Muscle of arm (tissue), 1 donor: ENCODE measurements at regions not wholly inside any gene's neighbourhood (a gene's known extent, or its start where the extent isn't known, plus 50 kb on each side); places are given as distances from the start of the nearest gene placed in this dataset.
"Not testable (repeated sequence)": the region's sequence is repeated elsewhere in the genome, so short reads cannot be mapped to it uniquely, and the experiment has no call there.

Source experiments
- DNase-seq: peaks from one replicate; pipeline ENCODE4 v3.0.0-alpha.2; 2013

GRCh38 chr14:53857625-53858344 is 98.8 kb downstream of the BMP4 start:
- no peak for DNase-seq

- DNase-seq, result no peak
Observed at GRCh38 chr14:53855574-53855973, 101.1 kb downstream of the BMP4 start.

- DNase-seq, result no peak
Observed at GRCh38 chr14:53855127-53855526, 101.5 kb downstream of the BMP4 start.

GRCh38 chr14:53851394-53852090 is 105.1 kb downstream of the BMP4 start:
- no peak for DNase-seq

- no peak for DNase-seq
Observed at GRCh38 chr14:53850714-53851296, 105.8 kb downstream of the BMP4 start.

DNA sequence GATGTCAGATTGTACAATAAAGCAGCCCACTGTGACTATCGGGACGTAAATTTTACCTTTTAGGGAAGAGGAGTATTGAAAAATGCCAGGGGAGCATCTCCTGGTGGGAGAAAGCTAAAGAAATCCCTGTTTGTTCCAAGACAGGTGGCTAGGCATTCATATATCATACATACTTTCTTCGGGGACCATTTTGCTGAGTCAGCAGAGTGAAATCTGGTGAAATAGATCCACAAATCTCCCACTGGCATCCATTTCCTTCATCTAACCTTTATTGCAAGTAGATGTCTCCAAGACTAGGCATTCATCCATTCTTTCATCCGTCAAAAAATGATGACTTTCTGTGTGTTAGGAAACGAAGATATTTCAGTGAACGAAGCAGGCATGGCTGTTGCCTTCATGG is 107.1 kb downstream of the BMP4 start:
- DNase-seq, result no peak

GRCh38 chr14:53848854-53849253 is 107.8 kb downstream of the BMP4 start:
- no peak for DNase-seq

- DNase-seq, result no peak
Observed at GRCh38 chr14:53847881-53848280, 108.7 kb downstream of the BMP4 start.

- no peak for DNase-seq
Observed at GRCh38 chr14:53847057-53847456, 109.6 kb downstream of the BMP4 start.

DNA sequence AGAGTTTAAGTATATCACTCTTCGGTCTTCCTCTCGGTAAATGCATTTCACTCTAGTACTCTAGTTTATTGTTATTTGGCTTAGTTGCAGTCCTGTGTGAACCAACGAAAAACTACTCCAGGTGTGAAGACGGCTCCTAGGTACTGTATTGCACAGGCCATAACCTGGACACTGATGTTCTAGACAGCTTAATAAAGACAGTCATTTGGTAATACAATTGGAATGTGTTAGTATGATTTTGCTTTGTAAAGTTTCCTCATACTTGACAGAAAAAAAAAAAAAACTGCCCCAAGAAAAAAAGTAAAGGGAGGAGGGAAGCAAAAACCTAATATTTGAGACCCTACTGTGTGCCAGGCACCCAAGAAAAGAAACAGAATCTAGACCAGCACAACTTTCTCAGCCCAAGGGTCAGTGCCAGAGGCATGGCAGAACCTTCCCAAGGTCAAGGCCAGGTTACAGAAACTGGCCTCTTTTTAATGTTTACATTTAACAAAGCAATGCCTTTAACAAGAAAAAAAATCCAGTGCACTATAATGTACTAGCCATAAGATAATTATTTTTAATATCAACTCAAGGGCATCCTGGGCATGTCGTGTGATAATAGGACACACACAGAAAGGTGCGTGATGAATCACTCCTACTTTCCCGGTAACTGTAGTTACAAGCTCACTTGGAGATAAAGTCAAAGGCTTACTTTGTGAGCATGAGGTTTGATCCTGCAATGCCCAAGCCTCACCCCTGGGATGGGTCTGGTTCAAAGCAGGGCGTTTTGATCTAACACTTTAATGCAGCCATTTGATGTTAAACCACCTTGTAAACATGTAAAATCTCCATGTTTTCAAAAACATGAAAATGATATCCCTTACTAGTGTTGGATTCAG is 110.6 kb downstream of the BMP4 start:
- no peak for DNase-seq

DNA sequence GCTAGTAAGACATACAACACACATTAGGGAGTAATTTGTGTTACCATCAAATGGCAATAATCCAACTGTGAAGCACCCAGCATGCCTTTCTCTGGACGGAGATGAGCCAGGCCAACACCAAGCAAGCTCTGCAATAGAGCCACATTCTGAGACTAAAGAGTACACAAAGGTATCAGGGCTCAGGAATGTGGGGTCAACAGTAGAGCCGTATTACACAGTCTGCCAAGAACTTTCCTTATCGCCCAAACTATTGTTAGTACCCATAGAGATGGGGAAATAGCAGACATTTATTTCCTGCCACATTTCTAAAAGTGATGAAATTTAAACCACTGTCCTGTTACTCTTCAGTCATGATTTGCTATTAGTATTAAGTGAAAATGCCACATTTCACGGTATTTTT is 113.7 kb downstream of the BMP4 start:
- no peak for DNase-seq

DNA sequence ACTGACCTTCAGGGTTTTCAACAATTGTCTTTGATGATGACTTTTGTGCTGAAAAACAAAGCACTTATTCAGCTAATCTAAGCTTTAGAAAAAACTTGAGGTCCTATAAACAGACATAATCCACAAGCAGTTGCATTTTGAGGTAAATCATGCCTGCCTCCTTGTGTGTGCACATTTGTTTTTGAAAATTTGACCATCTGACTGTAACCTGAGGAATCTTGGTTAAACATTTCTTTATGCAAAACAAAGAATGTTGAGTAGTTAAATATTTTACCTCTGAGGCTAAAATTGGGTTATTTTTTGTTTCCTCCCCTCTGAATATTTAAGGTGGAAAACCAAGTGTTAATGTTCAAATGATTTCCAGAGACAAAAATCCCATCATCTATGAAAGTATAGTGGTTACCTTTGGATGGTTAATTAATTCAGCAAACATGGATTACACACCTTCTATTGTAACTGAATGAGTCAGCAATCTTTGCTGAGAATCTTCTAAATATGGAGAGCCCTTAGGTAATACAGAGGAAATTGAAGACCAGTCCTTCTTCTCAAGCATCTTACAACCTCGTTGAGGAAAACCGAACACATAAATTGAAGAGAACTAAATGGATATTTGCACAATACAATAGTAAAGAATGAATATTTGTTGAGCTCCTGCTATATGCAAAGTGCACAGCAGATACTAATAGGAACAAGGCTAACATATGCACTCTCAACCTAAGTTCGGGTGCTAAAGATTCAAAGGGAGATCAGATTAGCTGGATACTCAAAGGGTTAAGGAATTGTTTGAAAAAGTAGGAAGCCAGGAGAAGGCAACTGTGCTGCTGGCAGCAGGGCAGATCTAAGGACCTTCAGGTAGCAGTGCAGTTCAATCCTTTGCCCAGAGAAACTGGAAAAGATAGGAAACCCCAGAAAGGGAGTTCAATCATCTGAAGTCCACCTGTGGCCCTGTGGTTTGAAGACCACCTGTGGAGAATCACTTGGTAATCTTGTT is 115.2 kb downstream of the BMP4 start:
- DNase-seq, result no peak

GRCh38 chr14:53840444-53840843 is 116.2 kb downstream of the BMP4 start:
- no peak for DNase-seq

GRCh38 chr14:53838374-53838773 is 118.3 kb downstream of the BMP4 start:
- no peak for DNase-seq

- not testable (repeated sequence) for DNase-seq
Observed at GRCh38 chr14:53837656-53838055, 119.0 kb downstream of the BMP4 start.

- no peak for DNase-seq
Observed at GRCh38 chr14:53836551-53836950, 120.1 kb downstream of the BMP4 start.

GRCh38 chr14:53828820-53829219 is 127.8 kb downstream of the BMP4 start:
- DNase-seq, result no peak

GRCh38 chr14:53824061-53824460 is 132.6 kb downstream of the BMP4 start:
- no peak for DNase-seq

DNA sequence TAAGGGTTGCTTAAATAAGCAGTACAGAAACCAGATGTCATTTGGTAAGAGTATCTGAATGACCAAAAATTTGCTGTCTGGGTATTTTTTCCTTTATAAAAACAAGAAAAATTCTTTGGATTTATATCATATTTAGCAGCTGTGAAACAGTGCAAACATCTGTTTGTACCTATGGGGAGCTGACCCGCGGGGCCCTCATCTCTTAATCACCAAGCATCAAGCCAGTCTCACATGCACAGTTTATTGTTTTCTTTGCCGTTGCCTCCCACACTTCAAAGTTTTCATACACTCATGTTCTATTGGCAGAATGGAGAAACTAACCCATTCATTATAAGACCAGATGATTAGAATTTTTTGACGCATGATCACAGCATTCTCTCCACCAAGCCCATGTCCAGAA is 142.2 kb downstream of the BMP4 start:
- DNase-seq, result peak; percentile 74

DNA sequence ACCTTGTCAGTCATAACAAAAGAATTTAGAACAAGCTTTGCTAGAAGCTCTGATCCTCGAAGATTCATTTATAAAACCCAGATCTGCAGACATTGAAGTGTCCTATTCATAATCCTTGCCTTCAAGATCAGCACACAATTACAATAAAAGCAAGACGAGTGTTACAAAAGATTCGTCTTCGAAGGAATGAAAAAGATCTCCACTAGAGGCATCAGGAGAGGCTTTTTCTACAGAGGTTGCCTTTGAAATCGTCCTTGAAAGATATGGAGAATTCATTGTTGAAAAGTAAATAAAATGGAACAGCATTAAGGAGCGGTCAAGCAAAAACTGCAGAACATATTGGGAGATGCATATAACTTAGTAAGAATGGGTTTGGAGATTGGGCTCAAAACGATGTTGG is 146.4 kb downstream of the BMP4 start:
- no peak for DNase-seq

GRCh38 chr14:53808042-53808441 is 148.6 kb downstream of the BMP4 start:
- no peak for DNase-seq
